Lower leg skin (tissue), 3 donors: ENCODE measurements at regions not wholly inside any gene's neighbourhood (a gene's known extent, or its start where the extent isn't known, plus 50 kb on each side); places are given as distances from the start of the nearest gene placed in this dataset.

Source experiments
- CTCF ChIP-seq, 3 donors: fragments of 450-650 bp; IDR thresholded peaks; one replicate each; pipeline ENCODE4 v1.5.1; 2016; ENCODE audit warnings: antibody characterized with exemption in 3 of 3, mild to moderate bottlenecking in 3 of 3, moderate library complexity in 2 of 3
- POLR2A ChIP-seq, 2 donors: fragments of 450-650 bp; IDR thresholded peaks; one replicate each; pipeline ENCODE4 v1.6.1; 2016 to 2017; ENCODE audit warnings: antibody characterized with exemption in 2 of 2, mild to moderate bottlenecking in 1 of 2, moderate library complexity in 1 of 2

- TF ChIP-seq CTCF (IDR thresholded peaks at IDR 0.05) (no peak), POLR2A (IDR thresholded peaks at IDR 0.05) (no peak)
These were observed 277.2 kb upstream of the RBFOX1 start for GRCh38 chr16:7055443-7055842.
